ENCODE measurements at regions not wholly inside any gene's neighbourhood (a gene's known extent, or its start where the extent isn't known, plus 50 kb on each side); places are given as distances from the start of the nearest gene placed in this dataset.
A peak's percentile ranks its signal among the peaks of the same experiment; 100 is the strongest.

DNA sequence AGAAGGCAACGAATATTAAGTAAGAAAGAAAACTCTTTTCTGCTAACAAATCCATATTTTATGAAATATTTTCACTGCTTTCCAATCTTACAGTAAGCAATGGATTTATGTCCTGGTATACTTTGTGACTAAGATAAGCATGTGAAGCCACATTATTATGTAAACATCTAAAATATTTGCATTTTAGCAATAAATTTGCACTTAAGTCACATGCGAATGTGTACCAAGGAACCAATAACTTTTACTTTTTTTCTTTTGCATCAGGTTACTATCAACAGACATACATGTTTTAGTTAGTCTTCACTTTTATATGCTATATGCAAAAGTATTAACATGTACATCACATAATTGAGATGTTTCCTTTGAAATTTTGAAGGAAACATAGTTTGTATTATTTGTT is 536.7 kb downstream of the SLITRK6 start:
- no peak for TF ChIP-seq POLR2A (IDR thresholded peaks at IDR 0.05; ENCODE audit: low read depth, low read length)
- FAIRE-seq (no peak), DNase-seq (ENCODE audit: insufficient read length, low spot score) (no peak)

GRCh38 chr13:85261757-85262346 is 537.4 kb downstream of the SLITRK6 start:
- DNase-seq (ENCODE audit: insufficient read length, low spot score) (no peak), FAIRE-seq (peak; percentile 65)
- TF ChIP-seq POLR2A (IDR thresholded peaks at IDR 0.05; ENCODE audit: low read depth, low read length) = no peak

DNA sequence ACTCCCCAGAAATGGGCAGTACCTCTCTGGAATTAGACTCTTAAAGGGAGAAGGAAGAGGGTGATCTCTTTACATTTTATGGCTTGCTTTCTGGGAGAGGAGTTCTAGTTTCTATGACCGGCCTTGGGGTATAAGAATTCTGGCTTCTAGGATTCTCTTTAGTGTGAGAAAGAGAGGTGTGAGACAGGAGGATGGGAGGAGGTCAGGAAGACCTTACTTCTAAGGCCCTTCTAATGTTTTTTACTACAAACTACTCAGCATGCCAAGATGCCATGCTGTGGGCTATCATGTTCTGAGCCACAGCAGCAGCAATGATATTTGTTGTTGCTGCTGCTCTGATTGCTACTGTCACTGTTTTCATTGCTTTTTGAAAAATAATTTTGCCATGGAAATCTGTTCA is 538.3 kb downstream of the SLITRK6 start:
- TF ChIP-seq POLR2A (IDR thresholded peaks at IDR 0.05; ENCODE audit: low read depth, low read length) = no peak
- no peak for DNase-seq (ENCODE audit: insufficient read length, low spot score)
- FAIRE-seq = no peak

DNA sequence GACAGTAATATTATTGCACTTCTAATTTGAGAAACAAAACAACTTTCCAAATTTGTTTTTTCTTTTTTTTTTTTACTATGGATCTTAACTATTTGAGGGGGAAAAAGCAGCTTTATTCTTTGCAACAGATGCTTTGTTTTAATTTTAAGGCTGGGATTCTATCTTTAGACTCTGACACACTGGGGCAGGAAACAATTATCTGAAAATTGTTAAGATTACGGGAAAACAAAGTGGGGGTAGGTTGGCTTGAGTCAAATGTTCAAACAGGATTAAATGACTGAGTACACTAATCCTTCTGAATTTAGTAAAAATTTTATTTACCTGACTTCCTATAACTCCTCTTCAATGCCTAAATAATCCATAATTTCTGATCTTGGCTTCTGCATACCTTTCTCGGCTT is 543.2 kb downstream of the SLITRK6 start:
- DNase-seq (ENCODE audit: insufficient read length, low spot score) (no peak), FAIRE-seq (no peak)
- no peak for TF ChIP-seq POLR2A (IDR thresholded peaks at IDR 0.05; ENCODE audit: low read depth, low read length)

DNA sequence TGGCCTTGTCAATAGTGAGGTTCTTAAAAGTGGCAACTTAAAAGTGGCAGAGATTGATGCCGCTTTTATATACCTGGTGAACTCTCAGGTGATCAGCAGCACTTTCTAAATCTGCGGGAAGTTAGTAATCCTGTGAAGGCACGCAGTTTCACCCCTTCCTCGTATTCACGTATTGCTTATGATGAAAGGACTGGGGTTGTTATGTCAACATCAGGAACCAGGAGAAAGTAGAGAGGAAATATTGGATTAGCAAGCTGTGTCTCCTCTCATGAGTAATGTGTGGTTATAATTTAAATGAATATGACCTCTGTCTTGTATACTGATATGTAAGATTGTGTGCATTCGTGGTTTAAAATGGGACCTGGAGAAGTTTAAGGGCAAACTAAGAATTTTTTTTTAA is 544.6 kb downstream of the SLITRK6 start:
- no peak for DNase-seq (ENCODE audit: insufficient read length, low spot score)
- no peak for TF ChIP-seq POLR2A (IDR thresholded peaks at IDR 0.05; ENCODE audit: low read depth, low read length)
- no peak for FAIRE-seq

- no peak for TF ChIP-seq POLR2A (IDR thresholded peaks at IDR 0.05; ENCODE audit: low read depth, low read length)
- FAIRE-seq = no peak
- no peak for DNase-seq (ENCODE audit: insufficient read length, low spot score)
Measured at GRCh38 chr13:85249151-85249550, 550.1 kb downstream of the SLITRK6 start.

DNA sequence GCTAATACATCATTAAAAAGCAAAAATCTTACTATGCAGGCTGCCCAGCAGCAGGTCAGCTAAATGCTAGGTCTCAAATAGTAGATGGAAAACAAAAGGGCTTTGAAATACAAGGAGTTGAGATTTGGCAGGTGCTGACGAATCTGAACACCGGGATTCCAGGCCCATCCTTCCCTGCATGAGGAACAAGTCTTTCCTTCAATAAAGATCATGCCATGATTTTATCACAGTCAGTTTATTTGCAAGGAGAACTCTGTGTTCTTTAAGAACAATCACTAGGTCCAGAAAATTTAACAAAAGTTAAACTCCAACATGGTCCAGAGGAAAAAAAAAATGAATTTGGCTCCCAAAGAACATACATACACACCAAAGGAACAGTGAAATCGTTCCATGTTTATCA is 551.4 kb downstream of the SLITRK6 start:
- TF ChIP-seq POLR2A (IDR thresholded peaks at IDR 0.05; ENCODE audit: low read depth, low read length) = no peak
- FAIRE-seq (no peak), DNase-seq (ENCODE audit: insufficient read length, low spot score) (no peak)

DNA sequence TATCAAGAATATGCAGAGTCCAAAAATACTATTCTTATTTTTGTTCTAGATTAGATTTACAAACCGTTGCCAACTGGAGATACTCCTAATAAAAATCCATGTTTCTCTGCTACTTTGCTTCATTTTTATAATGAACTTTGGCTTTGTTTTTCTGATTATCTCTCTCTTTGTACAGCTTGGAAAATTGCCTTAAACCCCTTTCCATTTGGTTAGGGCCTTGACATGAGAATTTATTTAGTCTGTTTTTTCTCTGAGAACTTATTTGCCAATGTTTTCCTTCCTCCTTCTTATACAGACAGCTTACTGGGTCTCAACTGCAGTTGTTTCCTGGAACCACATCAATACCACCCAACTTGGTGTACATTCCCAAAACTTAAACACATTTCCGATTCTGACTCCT is 555.4 kb downstream of the SLITRK6 start:
- FAIRE-seq (no peak), DNase-seq (ENCODE audit: insufficient read length, low spot score) (no peak)
- no peak for TF ChIP-seq POLR2A (IDR thresholded peaks at IDR 0.05; ENCODE audit: low read depth, low read length)

GRCh38 chr13:85241060-85241459 is 558.2 kb downstream of the SLITRK6 start:
- FAIRE-seq = peak; percentile 99
- TF ChIP-seq POLR2A (IDR thresholded peaks at IDR 0.05; ENCODE audit: low read depth, low read length) = no peak
- DNase-seq (ENCODE audit: insufficient read length, low spot score) = peak; percentile 20

GRCh38 chr13:85236413-85236812 is 562.8 kb downstream of the SLITRK6 start:
- TF ChIP-seq POLR2A (IDR thresholded peaks at IDR 0.05; ENCODE audit: low read depth, low read length) = no peak
- FAIRE-seq (peak; percentile 96), DNase-seq (ENCODE audit: insufficient read length, low spot score) (no peak)

GRCh38 chr13:85230691-85231093 is 568.5 kb downstream of the SLITRK6 start:
- peak; percentile 91 for FAIRE-seq
- TF ChIP-seq POLR2A (IDR thresholded peaks at IDR 0.05; ENCODE audit: low read depth, low read length) = no peak
- no peak for DNase-seq (ENCODE audit: insufficient read length, low spot score)

- DNase-seq (ENCODE audit: insufficient read length, low spot score) (no peak), FAIRE-seq (no peak)
- TF ChIP-seq POLR2A (IDR thresholded peaks at IDR 0.05; ENCODE audit: low read depth, low read length) = no peak
Measured at GRCh38 chr13:85228692-85229091, 570.5 kb downstream of the SLITRK6 start.

DNA sequence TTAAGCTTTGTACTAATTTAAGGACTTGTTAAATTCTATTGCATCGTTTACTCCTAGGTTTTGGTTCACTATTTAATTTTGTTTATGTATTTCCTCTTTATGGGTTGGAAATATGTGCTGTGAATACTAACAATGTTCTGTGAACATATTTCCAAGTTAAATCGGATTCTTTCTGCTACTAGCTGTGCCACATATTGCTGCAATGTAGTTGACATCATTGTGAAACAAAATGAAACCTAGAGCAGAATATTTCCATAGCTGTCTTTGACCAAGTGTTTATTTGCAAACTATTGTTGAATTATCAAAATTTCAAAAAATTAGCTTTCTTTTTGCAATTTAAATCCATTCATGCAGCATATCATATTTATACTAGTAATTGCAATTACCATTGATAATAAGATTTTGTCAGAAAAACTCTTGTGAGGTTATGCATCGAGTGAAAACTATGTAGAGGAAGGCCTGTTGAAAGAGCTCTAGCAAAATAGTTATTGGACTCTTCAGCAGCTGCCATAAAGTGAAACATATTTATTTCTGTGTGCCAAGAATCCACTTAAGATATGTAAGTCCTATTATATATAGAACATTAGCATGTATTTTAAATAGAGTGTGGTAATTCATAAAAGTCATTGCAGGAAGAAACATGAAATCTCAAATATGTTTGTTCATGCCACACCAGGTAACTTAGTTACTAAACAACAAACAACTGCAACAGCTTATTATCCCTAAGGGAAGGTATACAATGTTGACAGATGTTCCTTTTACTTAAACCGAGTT is 575.1 kb downstream of the SLITRK6 start:
- no peak for TF ChIP-seq POLR2A (IDR thresholded peaks at IDR 0.05; ENCODE audit: low read depth, low read length)
- no peak for DNase-seq (ENCODE audit: insufficient read length, low spot score)
- peak; percentile 65 for FAIRE-seq

DNA sequence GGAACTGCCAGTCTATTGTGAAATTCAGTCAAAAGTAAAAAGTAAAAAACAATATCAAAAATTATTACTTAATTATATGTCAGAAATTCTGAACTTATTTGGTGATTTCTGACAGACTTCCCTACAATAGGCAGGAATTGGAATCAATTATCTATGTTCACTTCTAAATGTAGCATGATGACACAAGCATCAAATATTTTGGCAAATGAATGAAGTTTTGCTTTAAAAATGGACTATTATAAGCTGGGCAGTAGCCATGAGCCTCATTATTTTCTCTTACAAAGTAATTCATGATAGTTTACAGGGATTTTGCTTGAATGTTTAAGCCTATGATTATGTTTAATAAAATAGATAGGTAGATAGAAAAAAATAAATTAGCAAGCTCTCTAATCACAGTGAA is 582.6 kb downstream of the SLITRK6 start:
- no peak for DNase-seq (ENCODE audit: insufficient read length, low spot score)
- TF ChIP-seq POLR2A (IDR thresholded peaks at IDR 0.05; ENCODE audit: low read depth, low read length) = no peak
- no peak for FAIRE-seq

DNA sequence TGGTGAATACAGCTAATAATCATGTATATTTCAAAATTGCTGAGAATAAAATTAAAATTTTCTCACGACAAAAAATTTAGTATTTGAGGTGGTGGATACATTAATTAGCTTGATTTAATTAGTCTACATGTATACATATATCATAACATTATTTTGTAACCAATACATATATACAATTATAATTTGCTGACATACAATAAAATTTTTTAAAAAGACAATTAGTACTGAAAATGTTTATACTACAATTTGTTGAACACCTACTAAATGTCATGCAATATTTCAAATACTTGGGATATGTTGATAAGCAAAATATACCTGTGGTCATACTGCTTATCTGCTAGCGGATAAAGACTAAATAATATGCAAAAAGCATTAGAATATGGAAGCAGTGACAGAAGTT is 586.5 kb downstream of the SLITRK6 start:
- TF ChIP-seq POLR2A (IDR thresholded peaks at IDR 0.05; ENCODE audit: low read depth, low read length) = no peak
- no peak for FAIRE-seq

More for the DNA sequence above, 586.5 kb downstream of the SLITRK6 start:
- DNase-seq (ENCODE audit: insufficient read length, low spot score) = no peak
